Activated naive CD4-positive, alpha-beta T cell (primary cell): ENCODE measurements at regions not wholly inside any gene's neighbourhood (a gene's known extent, or its start where the extent isn't known, plus 50 kb on each side); places are given as distances from the start of the nearest gene placed in this dataset.

ENCODE experiments used
- DNase-seq, 4 experiments: peaks; one replicate each; lab custom pipeline; 2025; lab: John Stamatoyannopoulos, UW

DNA sequence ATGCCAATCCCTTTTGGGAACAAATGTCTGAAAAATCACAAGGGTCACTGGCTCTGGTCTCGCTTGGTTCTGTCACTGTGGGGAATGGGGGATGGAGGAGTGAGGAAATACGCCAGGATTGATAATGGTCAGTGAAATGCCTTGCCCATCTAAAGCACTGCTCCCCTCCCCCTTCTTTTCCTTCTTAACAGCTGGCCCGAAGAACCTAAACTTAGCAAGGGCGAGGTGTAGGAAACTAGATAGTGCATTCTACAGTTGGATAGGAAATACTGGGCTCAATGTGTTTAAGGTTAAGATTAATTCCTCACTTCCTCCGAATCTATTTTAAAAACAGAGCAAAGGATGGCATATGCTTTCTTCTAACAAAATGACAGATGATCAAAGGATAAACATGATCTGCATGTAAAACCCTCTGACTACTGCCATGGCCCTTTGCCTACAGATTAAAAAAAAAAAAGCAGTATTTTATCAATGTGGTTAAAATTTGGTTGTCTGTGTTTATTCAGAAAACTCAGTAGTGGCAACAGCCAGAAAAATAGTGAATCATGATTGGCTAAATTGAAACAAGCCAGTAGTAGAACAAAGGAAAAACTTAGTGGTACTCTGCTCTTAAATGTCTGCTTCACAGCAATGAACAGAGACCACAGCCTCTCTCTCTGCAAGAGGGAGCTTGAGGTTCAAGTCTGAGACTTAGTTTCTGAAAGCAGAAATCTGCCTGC lies 86.1 kb upstream of the VAV3 start:
- no peak for DNase-seq

DNA sequence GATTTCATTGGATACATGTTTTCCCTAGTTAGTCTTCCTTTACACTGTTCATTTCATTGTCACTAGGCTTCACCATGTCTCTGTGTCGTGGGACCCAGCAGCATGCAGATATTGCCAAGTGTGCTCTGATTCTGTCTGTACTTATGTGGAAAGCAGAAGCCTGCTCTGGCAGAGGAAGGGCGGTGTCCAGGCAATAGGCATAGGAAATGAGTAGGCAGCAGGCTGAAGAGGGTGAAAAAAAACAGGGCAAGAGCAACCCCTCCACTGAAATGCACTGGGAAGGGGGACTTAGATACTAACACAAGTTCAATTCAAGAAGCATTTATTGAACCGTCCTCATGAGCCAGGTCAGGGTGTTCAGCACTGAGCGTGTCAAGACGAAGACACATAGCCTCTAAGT lies 85.2 kb upstream of the VAV3 start:
- no peak for DNase-seq

DNA sequence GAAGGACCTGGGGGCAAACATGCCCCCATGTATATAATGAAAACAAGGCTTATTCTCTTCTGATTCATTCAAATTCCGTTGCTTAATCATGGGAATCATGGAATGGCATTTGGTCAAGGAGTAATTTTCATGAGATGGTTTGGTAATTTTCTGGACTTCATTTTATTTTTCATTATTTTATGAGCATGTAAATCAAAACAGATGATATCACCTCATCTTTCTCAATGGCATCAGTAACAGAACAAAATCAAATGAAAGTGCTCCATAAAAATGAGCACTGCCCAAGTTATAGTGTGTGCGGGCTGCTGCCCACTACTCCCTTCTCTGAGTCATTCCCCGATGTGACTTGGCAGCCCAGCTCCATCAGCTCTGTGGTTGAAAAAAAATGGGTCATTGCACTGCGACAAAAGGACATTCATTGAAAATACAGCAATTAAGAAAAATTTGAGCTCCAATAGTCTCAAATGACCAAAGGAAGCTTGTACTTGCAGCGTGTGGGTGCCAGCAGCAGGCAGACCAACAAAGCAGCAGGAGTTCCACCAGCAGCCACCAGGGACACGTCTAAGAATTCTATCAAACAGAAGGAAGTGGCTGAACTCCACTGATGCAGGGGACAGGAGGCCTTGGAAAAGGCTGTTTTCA lies 84.3 kb upstream of the VAV3 start:
- peak in 1 of 4 experiments; percentile 5 for DNase-seq

DNA sequence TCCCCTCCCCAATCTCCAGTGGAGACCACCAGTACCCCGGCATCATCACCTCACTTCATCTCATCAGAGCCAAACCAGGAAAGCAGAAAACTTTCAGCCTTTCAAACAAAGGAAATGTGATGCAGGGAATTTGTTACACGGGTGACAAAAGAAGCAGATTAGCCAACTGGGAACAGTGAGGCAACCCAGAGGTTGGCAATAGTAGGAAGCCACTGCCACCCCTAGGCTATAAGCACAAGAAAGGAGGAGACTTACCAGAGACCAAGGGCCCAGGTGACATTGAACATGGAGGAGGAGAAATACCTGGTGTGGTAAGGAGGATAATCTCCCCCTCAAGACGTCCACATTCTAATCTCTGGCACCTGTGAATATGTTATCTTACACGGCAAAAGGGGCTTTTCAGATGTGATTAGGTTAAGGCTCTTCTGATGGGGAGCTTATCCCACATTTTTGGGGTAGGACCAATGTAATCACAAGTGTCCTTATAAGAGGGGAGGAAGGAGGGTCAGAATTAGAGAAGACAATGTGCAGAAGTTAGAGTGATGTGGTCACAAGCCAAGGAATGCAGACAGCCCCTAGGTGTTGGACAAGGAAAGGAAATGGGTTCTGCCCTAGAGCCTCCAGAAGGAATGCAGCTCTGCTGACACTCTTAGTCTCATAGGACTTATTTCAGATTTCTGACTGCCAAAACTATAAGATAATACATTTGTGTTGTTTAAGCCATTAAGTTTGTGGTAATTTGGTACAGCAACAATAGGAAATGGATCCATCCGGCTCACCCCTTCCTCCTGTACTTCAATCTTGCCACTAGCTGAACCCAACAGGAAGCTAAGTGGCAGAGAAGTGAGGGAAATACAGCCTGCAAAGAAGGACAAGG lies 83.6 kb upstream of the VAV3 start:
- no peak for DNase-seq

DNA sequence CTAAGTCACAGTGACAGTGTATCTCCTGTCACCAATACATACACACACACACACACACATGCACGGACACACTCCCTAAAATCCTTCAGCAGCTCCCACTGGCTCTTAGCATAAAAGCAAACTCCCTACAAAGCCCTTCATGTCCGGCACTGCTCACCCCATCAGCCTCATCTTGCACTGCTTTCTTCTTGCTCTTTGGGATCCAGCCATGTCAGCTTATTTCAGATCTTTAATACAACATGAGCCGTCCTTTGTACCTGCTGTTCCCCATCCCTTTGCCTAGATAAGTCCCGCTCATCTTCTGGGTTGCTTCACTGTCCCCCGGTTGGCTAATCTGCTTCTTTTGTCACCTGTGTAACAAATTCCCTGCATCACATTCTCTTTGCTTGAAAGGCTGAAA lies 82.1 kb upstream of the VAV3 start:
- no peak for DNase-seq

DNA sequence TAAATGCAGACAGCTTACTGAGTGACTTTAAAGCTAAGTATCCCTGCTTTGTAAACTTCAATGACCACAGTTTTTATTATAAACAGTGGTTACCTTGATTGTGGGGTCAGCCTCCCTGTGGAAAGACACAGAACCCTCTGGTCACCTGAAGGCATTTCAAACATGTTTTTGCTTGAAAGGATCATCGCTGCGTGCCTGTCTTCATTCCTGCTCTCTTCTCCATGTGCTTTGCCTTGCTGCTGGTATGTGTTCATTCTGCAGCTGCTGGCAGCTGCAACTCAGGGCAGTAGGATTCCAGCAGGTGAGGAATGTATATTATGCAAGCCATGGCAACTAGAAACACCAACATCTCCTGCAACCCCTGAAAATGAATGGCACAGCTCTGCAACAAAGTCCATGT lies 81.0 kb upstream of the VAV3 start:
- no peak for DNase-seq

DNA sequence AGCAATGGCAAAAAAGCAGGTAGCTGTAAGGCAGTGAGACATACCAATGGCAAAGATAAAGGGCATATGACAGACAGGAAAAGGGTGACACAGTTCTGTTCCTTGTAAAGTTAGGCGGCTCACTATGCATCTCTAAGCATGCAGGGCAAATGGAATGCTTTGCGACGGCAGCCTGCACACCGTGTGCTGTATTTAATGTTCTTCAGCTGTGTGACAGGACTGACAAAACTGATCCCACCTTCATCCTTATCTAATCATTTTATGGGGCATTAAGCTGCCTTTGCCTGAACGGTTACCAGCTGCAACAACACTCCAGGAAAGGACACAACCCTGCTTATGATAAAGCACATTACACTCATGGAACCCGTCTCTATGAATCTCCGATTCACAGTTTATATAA lies 80.5 kb upstream of the VAV3 start:
- DNase-seq, result no peak

DNA sequence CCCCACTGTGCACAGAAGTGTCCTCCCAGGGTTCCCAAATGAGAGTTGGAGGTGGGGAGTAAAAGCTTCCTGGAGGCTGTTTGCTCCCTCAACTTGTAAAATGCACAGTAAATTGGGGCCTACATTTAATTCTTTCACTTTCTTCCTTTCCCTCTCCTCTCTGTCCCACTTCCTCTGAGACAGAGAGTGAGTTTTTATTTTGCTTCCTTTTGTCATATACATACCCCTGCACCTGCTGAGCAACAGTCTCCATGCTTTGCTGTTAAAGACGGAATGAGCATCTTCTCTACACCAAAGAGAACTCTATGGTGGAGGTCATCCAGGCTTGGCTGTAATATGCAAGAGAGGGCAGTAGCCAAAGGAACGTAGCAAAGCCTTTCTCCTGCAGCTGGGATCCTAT lies 79.3 kb upstream of the VAV3 start:
- DNase-seq, result no peak

DNA sequence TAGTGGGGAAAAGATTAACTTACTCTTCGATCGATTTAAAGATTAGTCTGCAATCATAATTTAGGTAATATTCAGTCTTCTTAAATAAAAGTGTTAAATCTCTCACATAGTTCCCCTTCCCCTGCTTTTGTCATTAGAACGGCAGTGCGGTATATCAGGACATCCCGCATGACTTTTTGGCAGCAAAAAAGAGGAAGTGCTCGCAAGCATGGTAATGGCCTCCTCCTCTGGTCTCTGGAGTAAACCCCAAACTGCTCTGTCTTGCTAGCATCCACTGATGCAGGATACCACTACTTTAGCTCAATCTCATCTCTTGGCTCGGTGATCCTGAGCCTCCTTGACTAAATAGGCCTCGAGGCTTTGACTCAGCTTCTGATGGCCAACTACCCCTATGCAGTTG lies 78.7 kb upstream of the VAV3 start:
- DNase-seq, result no peak

DNA sequence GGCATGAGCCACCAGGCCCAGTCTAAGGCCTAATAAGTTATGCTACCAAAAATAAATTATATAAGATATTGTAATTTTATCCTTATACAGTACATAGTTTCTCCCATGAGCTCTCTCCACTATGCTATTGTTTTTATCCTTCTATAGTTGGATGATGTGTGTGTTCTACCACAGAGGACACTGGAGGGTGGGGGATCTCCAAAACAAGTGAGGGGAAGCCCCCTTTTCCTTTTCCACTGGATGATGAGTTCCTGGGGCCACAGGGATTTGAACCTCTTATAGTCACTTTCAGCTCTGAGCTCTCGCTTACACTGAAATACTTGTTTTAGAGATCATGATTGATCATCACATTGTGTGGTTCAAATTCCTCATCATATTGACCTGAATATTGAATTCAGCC lies 77.6 kb upstream of the VAV3 start:
- DNase-seq, result no peak

DNA sequence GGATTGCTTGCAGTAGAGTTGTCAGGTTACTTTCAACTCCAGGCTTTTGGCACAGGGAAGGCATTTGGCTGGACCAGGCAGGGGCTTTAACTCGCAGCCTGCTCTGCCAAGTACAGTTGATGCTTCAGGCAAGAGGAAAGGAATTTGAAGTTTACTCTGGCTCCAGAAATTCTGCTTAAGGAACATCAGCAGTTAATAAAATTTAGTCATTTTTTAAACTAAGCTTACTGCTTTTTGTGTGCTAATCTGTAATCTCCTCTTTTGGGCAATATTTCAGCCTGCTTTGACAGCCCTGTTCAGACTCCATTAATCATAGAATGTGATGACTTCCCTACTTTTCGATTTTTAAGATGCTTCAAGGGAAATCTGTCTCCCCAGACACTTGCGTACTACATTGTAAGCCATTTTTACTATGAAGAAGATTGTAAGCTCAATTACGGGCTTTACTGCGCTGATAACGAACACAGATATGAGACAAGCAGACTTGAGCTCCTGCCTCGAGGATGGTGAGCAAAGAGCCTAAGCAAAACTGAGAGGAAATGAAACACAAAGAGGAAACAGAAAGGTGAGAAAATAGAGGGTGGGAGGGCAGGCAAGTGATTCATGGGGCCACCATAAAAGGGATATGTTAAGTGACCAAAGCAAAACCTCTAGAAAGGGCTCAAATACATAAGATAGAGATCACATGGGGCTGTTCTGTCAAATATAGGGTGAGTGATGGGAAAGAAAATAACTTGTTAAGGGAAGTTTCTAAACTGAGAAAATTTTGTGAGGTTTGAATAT lies 76.6 kb upstream of the VAV3 start:
- no peak for DNase-seq

DNA sequence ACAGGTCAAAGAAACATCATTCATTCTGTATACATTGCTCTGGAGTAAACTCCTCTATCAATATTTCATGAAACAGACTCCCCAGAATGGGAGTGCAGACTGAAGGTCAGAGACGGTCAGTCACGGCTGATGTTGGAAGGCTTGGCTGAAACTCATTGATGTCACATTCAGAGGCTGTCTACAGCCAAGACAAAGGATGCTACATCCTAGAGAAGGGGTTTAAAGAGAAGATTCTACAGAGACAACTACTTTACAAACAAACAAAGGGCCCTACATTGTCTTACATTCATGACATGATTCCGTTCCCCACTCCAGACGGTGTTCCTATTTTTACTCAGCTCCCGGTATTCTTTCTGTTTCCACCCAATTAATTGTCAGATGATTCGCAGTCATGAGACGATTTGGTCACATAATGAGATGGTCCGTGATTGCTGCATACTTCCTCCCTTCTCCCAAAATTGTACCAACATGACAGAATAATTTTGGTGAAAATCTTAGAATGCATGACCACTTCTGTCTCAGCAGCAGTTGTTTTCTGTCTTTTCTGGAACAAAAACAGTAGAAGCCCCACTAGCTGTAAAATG lies 73.8 kb upstream of the VAV3 start:
- DNase-seq, result no peak

DNA sequence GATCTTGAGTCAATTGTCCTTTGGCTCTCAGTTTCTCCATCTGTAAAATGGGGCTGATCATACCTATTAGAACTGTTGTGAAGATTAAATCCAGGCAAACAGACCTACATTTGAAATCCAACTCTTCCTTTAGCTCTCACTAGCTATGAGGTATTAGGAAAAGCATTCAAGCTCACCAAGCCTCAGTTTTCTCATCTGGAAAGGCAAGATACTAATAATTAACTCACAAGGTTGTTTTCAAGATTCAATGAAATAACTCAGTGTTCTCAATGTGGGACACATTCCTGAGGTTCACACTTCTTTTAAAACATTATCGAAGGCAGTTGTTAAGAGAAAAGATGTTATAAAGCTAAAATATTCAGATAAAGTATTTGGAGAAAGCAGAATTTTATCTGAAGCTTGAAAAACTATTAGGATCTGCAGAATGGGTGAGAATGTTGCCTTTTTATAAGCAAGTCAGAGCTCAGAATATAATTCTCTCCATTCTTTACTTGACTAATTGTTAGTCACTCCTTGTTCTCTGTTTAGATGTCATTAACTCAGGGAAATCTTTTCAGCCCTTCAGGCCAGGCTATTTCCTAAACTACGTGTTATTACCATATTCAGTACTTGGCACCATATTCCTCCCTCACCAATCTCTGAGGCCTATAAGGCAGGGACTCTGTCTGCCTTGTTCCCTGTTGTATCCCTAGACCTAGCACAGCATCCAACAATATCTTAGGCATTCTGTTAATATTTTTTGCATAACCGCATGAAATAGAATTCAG lies 72.0 kb upstream of the VAV3 start:
- DNase-seq, result no peak

DNA sequence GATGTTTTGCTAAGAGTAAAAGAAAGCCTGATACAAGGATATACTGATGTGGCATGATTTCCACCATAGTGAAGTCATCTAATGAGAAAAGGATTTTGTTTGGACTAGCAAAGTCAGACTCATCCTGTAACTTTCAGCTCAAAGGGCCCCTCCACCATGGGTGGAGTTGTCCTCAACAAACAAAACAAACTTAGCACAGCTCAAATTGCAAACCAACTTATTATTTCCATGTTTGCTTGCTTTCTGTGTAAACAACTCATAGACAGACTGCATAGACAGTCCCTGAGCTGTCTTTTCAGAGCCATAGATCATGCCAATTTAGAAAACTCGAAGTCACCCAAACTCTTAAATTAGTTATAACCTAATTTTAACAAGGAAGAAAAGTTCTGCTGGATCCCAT lies 69.4 kb upstream of the VAV3 start:
- no peak for DNase-seq

DNA sequence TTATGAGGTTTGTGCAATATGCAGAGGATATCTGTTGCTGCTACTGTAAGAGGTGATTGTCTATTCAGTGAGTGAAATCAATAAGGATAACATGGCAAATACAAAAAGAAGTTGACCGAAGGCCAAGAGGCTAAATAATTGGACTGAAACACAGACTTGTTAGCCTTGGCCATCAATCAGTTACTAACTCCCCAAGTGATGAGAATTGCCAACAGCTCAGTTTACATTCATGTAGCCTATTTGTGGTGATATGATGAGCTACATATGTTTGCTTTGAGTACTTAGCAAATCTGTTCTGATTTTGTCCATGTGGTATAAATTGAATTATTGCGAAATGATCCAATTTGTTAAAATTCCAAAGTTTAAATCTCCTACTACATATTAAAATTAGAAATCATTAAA lies 68.6 kb upstream of the VAV3 start:
- DNase-seq, result no peak

DNA sequence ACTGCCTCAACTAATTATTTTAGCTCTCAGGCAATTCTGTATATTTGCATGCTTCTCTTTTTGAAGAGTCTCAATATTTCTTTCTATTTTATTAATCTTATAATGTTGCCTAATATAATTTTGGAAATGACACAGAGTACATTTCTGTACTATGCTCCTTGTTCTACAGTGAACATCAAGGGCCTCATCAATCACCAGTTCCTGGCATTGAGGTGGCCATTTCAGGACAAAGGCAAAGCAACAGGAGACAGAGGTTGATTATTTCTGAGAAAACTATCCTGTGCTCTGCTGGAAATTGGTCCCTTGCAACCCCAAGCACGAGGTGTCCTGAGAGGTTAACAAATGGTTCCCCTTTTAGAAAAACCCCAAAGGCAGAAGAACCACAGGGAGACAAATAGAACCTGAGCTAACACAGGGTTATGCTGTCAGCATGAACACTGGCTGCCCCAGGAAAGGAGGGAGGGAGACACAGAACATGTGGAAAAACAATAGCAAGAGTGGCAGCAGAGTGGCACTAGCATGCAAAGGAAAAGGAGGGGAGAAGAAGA lies 63.9 kb upstream of the VAV3 start:
- no peak for DNase-seq

DNA sequence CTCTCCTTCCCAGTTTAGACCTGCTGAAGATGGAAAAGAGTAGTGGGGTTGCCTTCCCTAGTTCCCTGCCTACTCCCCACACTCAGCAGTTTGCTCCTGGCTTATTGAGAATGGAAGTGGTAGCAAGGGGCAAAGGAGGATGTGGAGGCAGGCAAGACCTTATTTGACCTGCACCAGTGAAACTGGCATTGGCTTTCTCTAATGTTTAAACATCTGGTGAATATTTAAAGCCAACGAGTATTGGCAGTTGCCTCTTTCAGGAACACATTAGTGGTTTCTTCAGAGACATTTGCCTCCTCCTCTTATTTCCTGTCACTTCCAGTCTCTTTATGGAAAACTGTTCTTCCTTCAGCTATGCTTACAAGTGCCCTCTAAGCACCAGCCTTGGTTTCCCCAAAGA lies 62.4 kb upstream of the VAV3 start:
- no peak for DNase-seq

DNA sequence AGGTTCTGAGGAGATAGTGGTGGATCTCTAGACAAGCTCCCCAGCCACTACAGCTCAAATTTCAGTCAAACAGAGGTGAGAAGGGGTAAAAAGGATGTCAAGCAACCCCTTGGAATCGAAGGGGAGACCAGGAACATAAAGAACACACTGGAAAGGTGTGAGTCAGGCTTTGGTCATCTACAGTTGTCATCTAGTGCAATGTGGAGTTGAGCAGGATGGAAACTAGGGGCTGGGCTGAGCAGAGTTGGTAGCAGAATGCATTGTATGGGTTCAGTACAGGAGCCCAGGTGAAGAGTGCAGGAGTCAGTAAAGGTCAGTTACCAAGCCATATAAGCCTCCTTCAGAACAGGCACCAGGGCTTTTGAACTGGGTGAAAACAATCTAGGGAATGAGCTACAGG lies 52.7 kb upstream of the VAV3 start:
- DNase-seq, result no peak

DNA sequence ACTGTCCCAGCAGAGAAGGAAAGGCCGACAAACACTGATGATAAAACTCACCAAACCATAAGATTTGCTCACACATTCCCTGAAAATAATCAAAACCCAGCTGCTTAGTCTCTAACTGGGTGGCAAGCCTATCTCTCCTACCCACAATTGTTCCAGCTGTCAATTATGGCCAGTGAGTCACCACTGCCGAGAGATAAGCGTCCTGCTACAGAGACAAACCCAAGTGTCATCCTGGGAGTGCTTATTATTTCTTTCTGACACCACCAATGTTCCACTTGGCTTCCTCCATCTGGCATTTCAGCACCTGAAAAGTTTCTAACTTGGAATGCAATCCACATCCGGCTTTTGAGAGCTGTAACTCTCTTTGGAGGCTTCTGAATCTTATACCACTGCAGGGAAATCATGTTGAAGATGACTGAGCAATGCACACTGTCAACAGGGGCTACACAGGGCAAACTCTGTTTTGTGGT lies 51.5 kb upstream of the VAV3 start:
- DNase-seq, result no peak
